ENCODE measurements at regions not wholly inside any gene's neighbourhood (a gene's known extent, or its start where the extent isn't known, plus 50 kb on each side); places are given as distances from the start of the nearest gene placed in this dataset.

DNA sequence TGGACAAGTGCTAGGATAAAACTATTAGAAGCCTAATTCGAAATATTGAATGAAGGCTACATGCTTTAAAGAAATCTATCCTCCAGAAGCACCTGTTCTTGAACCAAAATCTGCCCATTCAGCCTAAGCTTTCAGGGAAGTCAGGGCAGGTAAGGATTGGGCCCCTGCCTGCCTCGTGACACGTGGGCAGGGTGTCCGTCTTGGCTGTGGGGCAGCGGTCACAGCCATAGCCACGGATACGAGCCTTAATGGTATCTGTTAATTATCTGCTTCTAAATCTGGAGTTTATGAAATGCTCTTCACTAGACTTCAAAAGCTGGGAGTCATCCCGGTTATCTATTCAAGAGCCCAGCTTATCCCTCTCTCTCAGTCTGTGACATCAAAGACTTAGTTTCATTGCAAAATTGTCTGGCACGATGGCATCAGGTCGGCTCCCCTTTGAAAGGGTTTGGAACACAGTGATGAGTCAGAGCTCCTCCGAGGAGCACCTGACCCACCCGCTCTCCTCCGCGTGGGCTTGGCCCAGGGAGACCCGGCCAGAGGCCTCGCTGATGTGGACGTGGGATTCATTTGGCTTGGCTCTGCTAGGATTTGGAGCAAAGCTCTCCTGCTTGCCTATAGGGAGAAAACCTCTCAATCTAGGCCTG lies 135.9 kb downstream of the MACROH2A1 start:
- TF ChIP-seq, protein P1, sequence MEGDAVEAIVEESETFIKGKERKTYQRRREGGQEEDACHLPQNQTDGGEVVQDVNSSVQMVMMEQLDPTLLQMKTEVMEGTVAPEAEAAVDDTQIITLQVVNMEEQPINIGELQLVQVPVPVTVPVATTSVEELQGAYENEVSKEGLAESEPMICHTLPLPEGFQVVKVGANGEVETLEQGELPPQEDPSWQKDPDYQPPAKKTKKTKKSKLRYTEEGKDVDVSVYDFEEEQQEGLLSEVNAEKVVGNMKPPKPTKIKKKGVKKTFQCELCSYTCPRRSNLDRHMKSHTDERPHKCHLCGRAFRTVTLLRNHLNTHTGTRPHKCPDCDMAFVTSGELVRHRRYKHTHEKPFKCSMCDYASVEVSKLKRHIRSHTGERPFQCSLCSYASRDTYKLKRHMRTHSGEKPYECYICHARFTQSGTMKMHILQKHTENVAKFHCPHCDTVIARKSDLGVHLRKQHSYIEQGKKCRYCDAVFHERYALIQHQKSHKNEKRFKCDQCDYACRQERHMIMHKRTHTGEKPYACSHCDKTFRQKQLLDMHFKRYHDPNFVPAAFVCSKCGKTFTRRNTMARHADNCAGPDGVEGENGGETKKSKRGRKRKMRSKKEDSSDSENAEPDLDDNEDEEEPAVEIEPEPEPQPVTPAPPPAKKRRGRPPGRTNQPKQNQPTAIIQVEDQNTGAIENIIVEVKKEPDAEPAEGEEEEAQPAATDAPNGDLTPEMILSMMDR (IDR thresholded peaks at IDR 0.05): no peak
- TF ChIP-seq POLR2A (IDR thresholded peaks at IDR 0.05) (no peak), POLR2AphosphoS5 (IDR thresholded peaks at IDR 0.05; ENCODE audit: insufficient read depth in 1 of 2, low read depth in 1 of 2) (no peak)

Data from vagina (tissue), 2 donors.